Lung (tissue), 11 donors: ENCODE measurements at regions not wholly inside any gene's neighbourhood (a gene's known extent, or its start where the extent isn't known, plus 50 kb on each side); places are given as distances from the start of the nearest gene placed in this dataset.
A peak's percentile ranks its signal among the peaks of the same experiment; 100 is the strongest.

Source experiments
- ATAC-seq: fragments of 200-7000 bp; cut with Tn5 transposase; one replicate; pipeline ENCODE4 v1.9.1; 2020; ENCODE audit warnings: moderate number of reproducible peaks; ENCODE audit not compliant: insufficient read depth, low FRiP score
- DNase-seq, 3 donors: peaks; one replicate each; pipeline ENCODE4 v3.0.0-alpha.2; 2013 to 2017
- H3K27ac ChIP-seq, 2 donors: one replicate each; pipeline ENCODE4 v1.5.1; 2013; ENCODE audit warnings: mild to moderate bottlenecking in 2 of 2, moderate library complexity in 2 of 2, control low read depth in 1 of 2, inconsistent platforms in 1 of 2, low read depth in 1 of 2, low read length in 1 of 2
- H3K27me3 ChIP-seq, 3 donors: one replicate each; pipeline ENCODE4 v1.5.1; 2013; ENCODE audit warnings: low read length in 2 of 3; ENCODE audit not compliant: control insufficient read depth in 3 of 3, insufficient read depth in 3 of 3
- H3K36me3 ChIP-seq, 4 donors: one replicate each; pipeline ENCODE4 v1.5.1; 2013; ENCODE audit warnings: low read length in 4 of 4, mild to moderate bottlenecking in 1 of 4, moderate library complexity in 1 of 4; ENCODE audit not compliant: control insufficient read depth in 4 of 4, insufficient read depth in 4 of 4
- H3K4me1 ChIP-seq, 5 donors: one replicate each; pipeline ENCODE4 v1.5.1; 2013; ENCODE audit warnings: low read length in 5 of 5, mild to moderate bottlenecking in 2 of 5, moderate library complexity in 1 of 5; ENCODE audit not compliant: control insufficient read depth in 5 of 5, insufficient read depth in 5 of 5
- H3K4me3 ChIP-seq: one replicate; pipeline ENCODE4 v1.5.1; 2013; ENCODE audit warnings: mild to moderate bottlenecking, control low read depth, moderate library complexity
- H3K9ac ChIP-seq, 2 donors: one replicate each; pipeline ENCODE4 v1.5.1; 2013; ENCODE audit warnings: low read length in 2 of 2, control low read depth in 1 of 2; ENCODE audit not compliant: insufficient read depth in 1 of 2
- H3K9me3 ChIP-seq, 4 donors: one replicate each; pipeline ENCODE4 v1.5.1; 2013; ENCODE audit warnings: low read length in 3 of 4, mild to moderate bottlenecking in 1 of 4, moderate library complexity in 1 of 4; ENCODE audit not compliant: control insufficient read depth in 4 of 4, insufficient read depth in 3 of 4
- WGBS, 2 donors: extraction: QIAGEN DNeasy Blood & Tissue Kit; methylation state at CpG; one replicate each; pipeline ENCODE4 v1.1.7; 2013; 5-methylcytosine and 5-hydroxymethylcytosine counted together
- TF ChIP-seq, protein P1 (sequence below): IDR thresholded peaks from 2 replicates; pipeline ENCODE4 v1.5.1; 2012; ENCODE audit warnings: mild to moderate bottlenecking; ENCODE audit errors: control extremely low read depth, extremely low read depth
- donor health status: control.
- donor health status: control.
- donor health status: Bipolar disorder and iron deficiency.
- donor health status: healthy.
- donor health status: DM: yes; HTN: yes; CAD: no.

GRCh38 chr4:11116940-11117339 lies 311.8 kb downstream of the HS3ST1 start:
- H3K27me3 ChIP-seq: no peaks in the 10 kb centered on the region
- DNase-seq: no peak
- no peak overlapping the region for H3K27ac ChIP-seq
- H3K36me3 ChIP-seq: no peaks in the 10 kb centered on the region
- no peaks in the 10 kb centered on the region for H3K9me3 ChIP-seq
- H3K4me1 ChIP-seq: peaks cover 0 to 6% (median 0%) of the 10 kb centered on the region in 5 donors
- TF ChIP-seq, protein P1, sequence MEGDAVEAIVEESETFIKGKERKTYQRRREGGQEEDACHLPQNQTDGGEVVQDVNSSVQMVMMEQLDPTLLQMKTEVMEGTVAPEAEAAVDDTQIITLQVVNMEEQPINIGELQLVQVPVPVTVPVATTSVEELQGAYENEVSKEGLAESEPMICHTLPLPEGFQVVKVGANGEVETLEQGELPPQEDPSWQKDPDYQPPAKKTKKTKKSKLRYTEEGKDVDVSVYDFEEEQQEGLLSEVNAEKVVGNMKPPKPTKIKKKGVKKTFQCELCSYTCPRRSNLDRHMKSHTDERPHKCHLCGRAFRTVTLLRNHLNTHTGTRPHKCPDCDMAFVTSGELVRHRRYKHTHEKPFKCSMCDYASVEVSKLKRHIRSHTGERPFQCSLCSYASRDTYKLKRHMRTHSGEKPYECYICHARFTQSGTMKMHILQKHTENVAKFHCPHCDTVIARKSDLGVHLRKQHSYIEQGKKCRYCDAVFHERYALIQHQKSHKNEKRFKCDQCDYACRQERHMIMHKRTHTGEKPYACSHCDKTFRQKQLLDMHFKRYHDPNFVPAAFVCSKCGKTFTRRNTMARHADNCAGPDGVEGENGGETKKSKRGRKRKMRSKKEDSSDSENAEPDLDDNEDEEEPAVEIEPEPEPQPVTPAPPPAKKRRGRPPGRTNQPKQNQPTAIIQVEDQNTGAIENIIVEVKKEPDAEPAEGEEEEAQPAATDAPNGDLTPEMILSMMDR: no peak
- no peak for ATAC-seq
- H3K4me3 ChIP-seq: no peak overlapping the region
- H3K9ac ChIP-seq: no peak overlapping the region
- WGBS, 2 donors: 77 to 78% methylated on average over 8 of the region's 8 CpGs

DNA sequence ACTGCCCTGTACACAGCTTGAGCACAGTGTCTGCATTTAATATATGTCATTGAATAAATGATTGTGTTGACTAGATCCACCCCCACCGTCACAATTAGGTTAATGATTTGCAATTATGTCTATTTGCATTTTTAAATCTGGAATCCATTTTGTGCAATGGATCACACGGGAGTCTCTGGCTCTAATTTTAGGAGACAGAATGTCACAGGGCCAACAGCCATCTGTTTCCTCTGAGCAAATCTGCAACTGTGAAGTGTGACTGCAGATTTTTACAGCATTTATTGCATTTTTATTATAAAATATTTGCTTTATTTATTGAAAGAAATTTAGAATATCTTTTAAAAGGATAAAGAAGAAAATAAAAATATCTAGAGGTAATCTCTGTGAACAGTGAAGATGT lies 316.8 kb downstream of the HS3ST1 start:
- H3K4me1 ChIP-seq: peaks cover 0 to 6% (median 0%) of the 10 kb centered on the region in 5 donors
- H3K9me3 ChIP-seq: no peaks in the 10 kb centered on the region
- no peak overlapping the region for H3K4me3 ChIP-seq
- H3K27me3 ChIP-seq: no peaks in the 10 kb centered on the region
- DNase-seq (peak in 1 of 3 donors; percentile 14), ATAC-seq (no peak)
- H3K36me3 ChIP-seq: no peaks in the 10 kb centered on the region
- WGBS, 2 donors: 44 to 52% methylated on average over 2 of the region's 2 CpGs
- TF ChIP-seq, protein P1: no peak
- no peak overlapping the region for H3K27ac ChIP-seq
- no peak overlapping the region for H3K9ac ChIP-seq

- DNase-seq (no peak), ATAC-seq (no peak)
- Histone ChIP-seq H3K4me3 (no peak overlapping the region), H3K9me3 (no peaks in the 10 kb centered on the region), H3K9ac (no peak overlapping the region), H3K27me3 (no peaks in the 10 kb centered on the region), H3K4me1 (peaks cover 0 to 6% (median 0%) of the 10 kb centered on the region in 5 donors), H3K27ac (no peak overlapping the region), H3K36me3 (no peaks in the 10 kb centered on the region)
- TF ChIP-seq, protein P1: no peak
- 63 to 78% methylated on average over 2 of the region's 2 CpGs for WGBS, 2 donors
Measured at GRCh38 chr4:11111370-11111769, 317.3 kb downstream of the HS3ST1 start.

- H3K9me3 ChIP-seq: no peaks in the 10 kb centered on the region
- ATAC-seq (no peak), DNase-seq (peak in 2 of 3 donors; percentile 51 to 79)
- no peaks in the 10 kb centered on the region for H3K4me1 ChIP-seq
- no peaks in the 10 kb centered on the region for H3K36me3 ChIP-seq
- WGBS, 2 donors: 21 to 48% methylated on average over 2 of the region's 2 CpGs
- H3K9ac ChIP-seq: no peak overlapping the region
- TF ChIP-seq, protein P1: no peak
- no peaks in the 10 kb centered on the region for H3K27me3 ChIP-seq
- no peak overlapping the region for H3K4me3 ChIP-seq
- H3K27ac ChIP-seq: no peak overlapping the region
Measured at GRCh38 chr4:11106759-11107158, 321.9 kb downstream of the HS3ST1 start.
